ENCODE measurements at regions not wholly inside any gene's neighbourhood (a gene's known extent, or its start where the extent isn't known, plus 50 kb on each side); places are given as distances from the start of the nearest gene placed in this dataset.

DNA sequence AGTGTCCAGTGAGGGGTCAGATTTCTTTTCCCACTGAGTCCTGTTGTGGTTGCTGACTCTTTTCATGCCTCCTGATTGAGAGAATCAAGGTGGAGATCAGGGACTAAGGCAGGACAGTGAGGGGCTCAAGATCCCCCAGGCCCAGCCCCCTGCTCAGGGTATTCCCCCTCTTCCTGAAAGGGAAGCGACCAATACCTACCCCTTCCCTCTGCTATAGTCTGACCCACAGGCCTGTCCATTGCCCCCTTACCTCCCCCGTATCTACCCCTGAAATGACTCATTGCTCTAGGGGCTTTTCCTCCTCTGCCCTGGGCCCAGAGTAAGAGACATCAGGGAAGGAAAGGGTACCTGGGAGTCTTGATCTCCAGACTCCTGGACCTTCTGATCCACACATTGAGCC is 1320.5 kb downstream of the UQCRFS1 start:
- TF ChIP-seq YY1 (IDR thresholded peaks at IDR 0.05; ENCODE audit: insufficient read depth, insufficient read length) (no peak), ZNF274 (IDR thresholded peaks at IDR 0.05; ENCODE audit: low read depth, low read length) (no peak), SUZ12 (IDR thresholded peaks at IDR 0.05; ENCODE audit: extremely low read depth, insufficient read depth, insufficient read length) (no peak)

All from NT2/D1 (cell line).